Activated naive CD8-positive, alpha-beta T cell treated with anti-CD3 and anti-CD28 coated beads, Interleukin-2, amount 50 U/mL, for 16 hours (primary cell): ENCODE measurements at regions not wholly inside any gene's neighbourhood (a gene's known extent, or its start where the extent isn't known, plus 50 kb on each side); places are given as distances from the start of the nearest gene placed in this dataset.

Experiments
- DNase-seq: peaks from one replicate; pipeline ENCODE4 v3.0.0-alpha.2; 2020; ENCODE audit warnings: low read depth, low spot score

DNA sequence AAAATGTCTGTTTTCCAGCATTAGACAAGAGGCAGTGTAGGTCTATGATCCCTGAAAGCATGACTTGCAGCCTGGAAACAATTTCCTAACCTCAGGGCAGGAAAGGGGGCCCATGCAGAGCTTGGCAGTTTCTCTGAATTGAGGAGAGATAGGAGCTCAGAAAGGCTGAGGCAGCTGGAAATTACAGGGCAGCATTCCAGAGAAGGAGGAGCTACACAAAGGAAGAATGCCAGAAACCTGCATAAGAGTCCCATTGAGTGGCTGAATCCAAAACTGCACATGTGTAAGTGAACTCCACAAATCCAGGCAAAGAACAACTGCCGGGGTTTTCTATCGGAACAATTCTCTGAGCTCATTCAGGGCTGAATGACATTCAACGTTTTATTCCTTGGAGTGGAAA lies 346.8 kb downstream of the PIK3R1 start:
- DNase-seq, result no peak

DNA sequence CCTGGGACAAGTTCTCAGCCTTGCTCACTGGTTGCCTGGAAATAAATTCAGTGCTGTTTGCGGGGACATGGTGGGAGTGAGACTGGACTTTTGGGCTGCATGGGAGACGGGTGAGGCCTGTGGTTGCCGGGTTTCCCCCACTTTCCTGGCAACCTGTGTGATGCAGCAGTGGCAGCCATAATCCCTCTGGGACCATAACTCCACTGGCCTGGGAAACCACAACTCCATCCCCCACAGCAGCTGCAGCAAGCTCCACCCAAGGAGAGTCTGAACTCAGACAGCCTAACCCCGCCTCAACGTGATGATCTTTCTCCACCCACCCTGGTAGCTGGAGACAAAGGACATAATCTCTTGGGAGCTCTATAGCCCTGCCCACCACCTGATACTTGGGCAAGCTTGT lies 349.9 kb downstream of the PIK3R1 start:
- DNase-seq, result no peak

GRCh38 chr5:68576805-68577204 lies 361.2 kb downstream of the PIK3R1 start:
- DNase-seq, result no peak

GRCh38 chr5:68582284-68582683 lies 366.7 kb downstream of the PIK3R1 start:
- no peak for DNase-seq

GRCh38 chr5:68587171-68587570 lies 371.6 kb downstream of the PIK3R1 start:
- DNase-seq, result no peak

DNA sequence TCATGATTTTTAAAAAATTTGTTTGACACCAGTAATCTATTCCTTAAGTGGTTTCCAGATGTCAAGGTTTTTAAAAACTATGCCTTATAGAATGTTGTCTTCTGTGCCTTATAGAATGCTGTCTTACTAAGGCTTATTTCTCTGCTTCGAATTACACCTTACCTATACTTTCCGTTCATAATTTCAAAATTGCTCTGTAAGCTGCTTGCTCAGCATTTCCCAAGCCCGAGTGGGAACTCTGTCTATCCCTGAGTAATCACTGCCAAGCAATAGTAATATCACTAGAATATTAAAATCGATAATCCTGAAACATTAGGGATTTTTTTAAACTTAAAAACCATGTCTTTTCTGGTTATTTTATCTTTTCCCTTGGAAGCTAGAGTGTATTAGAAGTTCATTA lies 376.3 kb downstream of the PIK3R1 start:
- DNase-seq, result no peak

- DNase-seq, result no peak
Measured at GRCh38 chr5:68592351-68592750, 376.8 kb downstream of the PIK3R1 start.

- no peak for DNase-seq
Measured at GRCh38 chr5:68593211-68593671, 377.7 kb downstream of the PIK3R1 start.

DNA sequence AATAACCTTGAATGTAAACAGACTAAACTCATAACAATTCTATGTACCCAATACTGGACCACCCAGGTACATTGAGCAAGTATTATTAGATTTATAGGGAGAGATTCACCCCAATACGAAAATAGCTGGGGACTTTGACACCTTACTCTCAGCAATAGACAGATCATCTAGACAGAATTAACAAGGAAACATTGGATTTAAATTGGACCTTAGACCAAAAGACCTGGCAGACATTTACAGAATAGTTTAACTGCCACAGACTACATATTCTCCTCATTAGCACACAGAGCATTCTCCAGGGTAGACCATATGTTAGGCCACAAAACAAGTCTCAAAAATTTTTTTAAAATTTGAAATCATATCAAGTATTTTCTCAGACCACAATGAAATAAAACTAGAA lies 397.4 kb downstream of the PIK3R1 start:
- no peak for DNase-seq

- DNase-seq, result no peak
Measured at GRCh38 chr5:68618501-68618900, 402.9 kb downstream of the PIK3R1 start.

DNA sequence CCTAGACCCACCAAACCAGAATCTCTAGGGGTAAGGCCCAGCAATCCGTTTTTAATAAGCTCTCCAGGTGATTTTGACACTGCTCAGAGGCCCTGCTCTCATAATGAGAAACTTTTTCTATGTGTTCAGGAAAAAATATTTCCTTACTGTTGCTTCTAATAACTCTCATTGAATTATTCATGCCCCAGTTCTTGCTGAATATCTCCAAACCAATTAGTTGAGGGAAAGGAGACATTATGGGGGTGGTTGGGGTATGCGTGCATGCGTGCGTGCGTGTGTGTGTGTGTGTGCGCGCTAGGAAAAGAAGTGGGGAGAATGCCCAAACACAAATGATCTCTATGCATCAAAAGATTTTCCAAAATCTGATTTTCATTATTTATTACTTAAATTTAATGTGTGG lies 411.4 kb downstream of the PIK3R1 start:
- no peak for DNase-seq

GRCh38 chr5:68628082-68628814 lies 412.7 kb downstream of the PIK3R1 start:
- no peak for DNase-seq

GRCh38 chr5:68630354-68630753 lies 414.8 kb downstream of the PIK3R1 start:
- DNase-seq, result no peak

DNA sequence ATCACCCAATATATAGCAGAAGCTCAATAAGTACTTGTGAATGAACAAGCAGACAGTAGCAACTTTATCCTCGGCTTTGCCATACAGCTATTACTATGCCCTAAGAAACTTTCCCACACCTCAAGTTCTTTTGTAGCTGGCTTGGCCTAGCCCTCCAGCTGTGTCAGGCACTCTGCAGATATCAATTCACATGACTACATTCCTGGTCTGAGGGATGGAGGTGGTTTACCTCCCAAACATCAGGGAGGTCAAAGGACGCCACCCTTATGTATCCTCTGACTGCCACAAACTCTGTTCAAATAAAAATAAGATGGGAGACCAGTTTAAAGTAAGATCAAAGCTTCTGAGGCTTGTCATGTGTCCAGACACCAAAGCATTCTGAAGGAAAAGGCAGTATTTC lies 416.3 kb downstream of the PIK3R1 start:
- DNase-seq, result no peak

GRCh38 chr5:68641211-68641610 lies 425.7 kb downstream of the PIK3R1 start:
- DNase-seq, result no peak

DNA sequence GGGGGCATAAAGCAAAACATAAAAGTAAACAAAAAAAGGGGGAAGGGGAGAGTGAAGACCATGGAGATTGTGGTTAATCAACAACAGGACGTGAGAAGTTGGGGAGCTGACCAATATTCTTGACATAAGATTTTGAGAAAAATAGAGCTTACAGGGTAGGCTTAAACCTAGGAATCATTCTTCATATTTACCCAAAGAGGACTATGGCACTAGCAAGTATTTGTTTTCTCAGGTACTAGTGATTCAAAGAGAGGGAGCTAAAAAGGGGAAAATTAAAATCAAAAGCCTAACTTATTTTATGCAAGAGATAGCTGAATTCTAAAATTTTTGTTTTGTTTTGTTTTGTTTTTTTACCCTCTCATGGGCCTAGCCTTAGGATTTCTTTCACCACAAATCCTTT lies 427.5 kb downstream of the PIK3R1 start:
- DNase-seq, result no peak

DNA sequence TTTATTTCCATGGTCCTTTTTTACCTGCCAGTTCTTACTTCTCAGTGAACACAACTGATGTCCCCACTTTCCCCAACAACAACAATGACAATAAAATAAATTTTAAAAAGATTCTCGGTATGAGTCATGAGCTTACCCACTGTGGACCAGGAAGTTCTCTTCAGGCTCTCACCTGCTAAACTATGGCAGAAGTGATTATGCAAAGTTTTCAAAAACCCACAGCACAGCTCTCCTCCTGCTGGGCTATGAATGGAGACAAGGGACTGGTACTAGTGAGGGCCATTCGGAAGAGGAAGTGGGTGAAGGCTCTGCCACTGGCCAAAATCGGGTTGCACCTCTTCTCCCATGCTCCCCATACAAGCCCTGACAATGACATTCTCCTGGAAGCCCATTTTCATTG lies 429.4 kb downstream of the PIK3R1 start:
- DNase-seq, result no peak

DNA sequence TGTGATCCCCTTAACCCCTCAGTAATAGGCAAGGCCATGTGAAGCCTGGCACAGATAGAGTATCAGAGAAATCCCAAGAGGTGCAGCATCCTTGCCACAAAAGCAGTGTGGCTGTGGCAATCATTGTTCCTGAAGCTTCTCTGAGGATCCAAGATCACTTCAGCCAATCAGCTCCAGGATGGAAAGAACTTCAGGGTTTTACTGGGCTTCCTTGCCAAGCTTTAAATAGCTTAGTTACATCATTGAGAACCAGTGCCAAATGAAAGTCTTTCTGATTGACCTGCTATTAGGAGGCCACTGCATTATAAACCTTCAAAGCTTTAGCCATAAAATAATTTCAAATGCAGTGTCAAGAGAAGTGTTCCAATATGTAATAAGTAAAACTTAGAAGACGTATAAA lies 430.6 kb downstream of the PIK3R1 start:
- DNase-seq, result no peak

- no peak for DNase-seq
Measured at GRCh38 chr5:68647743-68648142, 432.2 kb downstream of the PIK3R1 start.

- DNase-seq, result no peak
Measured at GRCh38 chr5:68648944-68649857, 433.6 kb downstream of the PIK3R1 start.

DNA sequence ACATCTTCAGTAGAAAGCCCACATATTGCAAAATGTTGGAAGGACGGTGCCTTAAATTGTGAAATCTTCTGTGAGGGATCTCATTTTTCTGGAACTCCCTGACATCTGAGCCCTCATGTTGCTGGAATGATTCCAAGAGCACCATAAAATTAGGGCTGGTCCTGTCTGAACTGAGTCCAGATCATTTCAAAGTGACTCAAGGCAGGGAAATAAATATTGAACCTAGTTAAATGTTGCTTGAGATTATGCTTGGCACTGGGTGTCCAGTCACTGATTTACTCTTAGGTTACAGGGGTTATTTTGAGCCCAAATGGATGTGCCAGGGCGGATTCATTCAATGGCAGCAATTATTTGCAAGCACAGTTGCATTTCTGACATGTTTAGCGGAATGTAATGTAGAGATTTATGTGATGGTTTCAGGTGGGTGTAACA lies 437.0 kb downstream of the PIK3R1 start:
- no peak for DNase-seq

DNA sequence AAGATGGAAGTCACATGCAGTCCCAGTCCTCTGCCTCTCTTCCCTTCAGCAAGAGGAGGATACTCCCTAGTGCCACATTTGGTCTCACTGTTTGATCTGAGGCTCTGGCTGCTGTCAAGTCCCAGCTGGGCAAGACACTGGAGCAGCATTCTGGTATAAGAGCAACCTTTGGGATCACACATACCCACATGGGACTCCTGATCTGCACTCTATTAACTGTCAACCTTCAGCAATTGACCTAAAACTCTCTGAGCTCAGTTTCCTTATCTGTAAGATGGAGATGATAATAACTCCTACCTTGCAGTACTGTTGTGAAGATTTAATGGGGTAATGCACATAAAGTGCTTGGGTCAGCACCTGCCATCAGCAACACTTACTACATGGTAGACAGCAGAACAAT lies 437.9 kb downstream of the PIK3R1 start:
- no peak for DNase-seq
